B cell (primary cell): ENCODE measurements at regions not wholly inside any gene's neighbourhood (a gene's known extent, or its start where the extent isn't known, plus 50 kb on each side); places are given as distances from the start of the nearest gene placed in this dataset.

Experiments
- ATAC-seq: fragments of 200-7000 bp; cut with Tn5 transposase; one replicate; pipeline ENCODE4 v1.10.0; 2021; ENCODE audit warnings: low read depth, mild to moderate bottlenecking, moderate number of reproducible peaks, moderate library complexity
- CTCF ChIA-PET: fragments of 350-600 bp; sonication (Branson Sonifier 250); formaldehyde crosslinking; loops from one replicate; lab custom pipeline; 2021; ENCODE audit warnings: antibody characterized with exemption, inconsistent platforms; lab: Charles Lee
- POLR2A ChIA-PET: fragments of 350-600 bp; sonication (Branson Sonifier 250); formaldehyde crosslinking; loops from one replicate; lab custom pipeline; 2021; ENCODE audit warnings: antibody characterized with exemption; lab: Charles Lee
- DNase-seq: peaks from one replicate; pipeline ENCODE4 v3.0.0; 2013
- H2AFZ ChIP-seq: 2 replicates; pipeline ENCODE4 v1.6.1; 2012; ENCODE audit warnings: mild to moderate bottlenecking, low read depth, low read length; ENCODE audit not compliant: insufficient read depth, poor library complexity, severe bottlenecking
- H3K27ac ChIP-seq, 2 donors: 1 replicate in 1 of 2; 2 replicates in 1 of 2; pipeline ENCODE4 v1.5.1; 2012 to 2013; ENCODE audit warnings: low read length in 2 of 2, mild to moderate bottlenecking in 2 of 2, moderate library complexity in 1 of 2
- H3K27me3 ChIP-seq, 4 experiments: fragments of 200-600 bp in 1 of 4; sonication (generic) in 1 of 4; replicated peaks in 1 of 4; 1 replicate in 2 of 4; 2 replicates in 2 of 4; pipeline versions ENCODE4 v1.6.1 to v1.7.0; 2013 to 2016; ENCODE audit warnings: low read length in 3 of 4, mild to moderate bottlenecking in 2 of 4, mixed read lengths in 1 of 4, moderate library complexity in 1 of 4; ENCODE audit not compliant: insufficient read depth in 4 of 4, control insufficient read depth in 3 of 4; ENCODE audit errors: control extremely low read depth in 1 of 4
- H3K36me3 ChIP-seq, 2 experiments: replicated peaks in 1 of 2; 1 replicate in 1 of 2; 2 replicates in 1 of 2; pipeline versions ENCODE4 v1.6.1 to v1.7.1; 2013; ENCODE audit warnings: low read length in 1 of 2; ENCODE audit not compliant: insufficient read depth in 2 of 2, control insufficient read depth in 1 of 2; ENCODE audit errors: control extremely low read depth in 1 of 2, extremely low read depth in 1 of 2
- H3K4me1 ChIP-seq, 2 donors: fragments of 200-600 bp in 1 of 2; sonication (generic) in 1 of 2; 1 replicate in 1 of 2; 2 replicates in 1 of 2; pipeline versions ENCODE4 v1.5.1 to v1.6.1; 2013 to 2017; ENCODE audit warnings: low read length in 2 of 2; ENCODE audit not compliant: control insufficient read depth in 2 of 2, insufficient read depth in 2 of 2
- H3K4me2 ChIP-seq: replicated peaks from 2 replicates; pipeline ENCODE3; 2012; ENCODE audit warnings: mild to moderate bottlenecking, low read depth, low read length; ENCODE audit not compliant: poor library complexity, severe bottlenecking
- H3K4me3 ChIP-seq, 5 experiments: fragments of 200-600 bp in 1 of 5; sonication (generic) in 1 of 5; 1 replicate in 3 of 5; 2 replicates in 2 of 5; pipeline versions ENCODE4 v1.5.1 to v1.7.0; 2011 to 2016; ENCODE audit warnings: low read length in 4 of 5, mild to moderate bottlenecking in 4 of 5, low read depth in 2 of 5, control low read depth in 1 of 5, moderate library complexity in 1 of 5; ENCODE audit not compliant: insufficient read depth in 1 of 5; ENCODE audit errors: control extremely low read depth in 1 of 5, extremely low read depth in 1 of 5
- H3K79me2 ChIP-seq: fragments of 200-600 bp; sonication (generic); one replicate; pipeline ENCODE4 v1.6.0; 2016; ENCODE audit warnings: low read length; ENCODE audit not compliant: control insufficient read depth, insufficient read depth
- H3K9ac ChIP-seq: fragments of 200-600 bp; sonication (generic); 2 replicates; pipeline ENCODE4 v1.6.1; 2017; ENCODE audit warnings: mild to moderate bottlenecking, low read length, moderate library complexity
- H3K9me3 ChIP-seq, 3 donors: one replicate each; pipeline versions ENCODE4 v1.6.1 to v1.7.1; 2013; ENCODE audit warnings: low read length in 2 of 3; ENCODE audit not compliant: control insufficient read depth in 2 of 3, insufficient read depth in 1 of 3; ENCODE audit errors: control extremely low read depth in 1 of 3
- H4K20me1 ChIP-seq: 2 replicates; pipeline ENCODE4 v1.6.0; 2012; ENCODE audit warnings: mild to moderate bottlenecking, low read length; ENCODE audit not compliant: insufficient read depth, control insufficient read depth, poor library complexity, severe bottlenecking
- H3K27ac Mint-ChIP-seq: one replicate; pipeline ENCODE4 v1.8.0; 2021; ENCODE audit warnings: mixed read lengths
- H3K27me3 Mint-ChIP-seq: one replicate; pipeline ENCODE4 v1.8.0; 2021; ENCODE audit warnings: mixed read lengths
- H3K4me1 Mint-ChIP-seq: one replicate; pipeline ENCODE4 v1.8.0; 2021; ENCODE audit warnings: mixed read lengths
- H3K4me3 Mint-ChIP-seq: one replicate; pipeline ENCODE4 v1.8.0; 2021; ENCODE audit warnings: mixed read lengths
- H3K9me3 Mint-ChIP-seq: one replicate; pipeline ENCODE4 v1.8.0; 2022; ENCODE audit warnings: mixed read lengths; ENCODE audit not compliant: insufficient read depth
- CTCF ChIP-seq: fragments of 200-600 bp; IDR thresholded peaks from one replicate; pipeline ENCODE4 v1.8.0; 2022; ENCODE audit warnings: antibody characterized with exemption, mild to moderate bottlenecking
- EZH2 ChIP-seq: IDR thresholded peaks from 2 replicates; pipeline ENCODE4 v1.6.1; 2012; ENCODE audit warnings: borderline replicate concordance, low read depth, mild to moderate bottlenecking, moderate library complexity, low read length; ENCODE audit not compliant: insufficient read depth, poor library complexity, severe bottlenecking
- WGBS: methylation state at CpG from one replicate; pipeline ENCODE4 v1.1.5; 2013; ENCODE audit warnings: missing lambda C conversion rate; ENCODE audit not compliant: insufficient coverage; 5-methylcytosine and 5-hydroxymethylcytosine counted together
- intact Hi-C: fragments of 100-400 bp; cut with micrococcal nuclease; formaldehyde crosslinking; loops from one replicate; pipeline ENCODE4 v1.10.0; 2022

GRCh38 chr9:79301085-79301484 is 270.7 kb upstream of the TLE4 start:
- H3K27ac ChIP-seq, result no peak overlapping the region
- no peak overlapping the region for H3K27ac Mint-ChIP-seq
- no peak overlapping the region for H3K9ac ChIP-seq
- H3K79me2 ChIP-seq, result no peaks in the 10 kb centered on the region
- CTCF ChIA-PET, result interaction anchor here (0.6 kb wide), 1 partner anchor 68 kb away, joined by 4 read pairs; no protein-coding TSS in a partner anchor
- no peaks in the 10 kb centered on the region for H3K4me1 ChIP-seq
- TF ChIP-seq EZH2 (no peak), CTCF (no peak)
- intact Hi-C loops, result no loop called here
- no peaks in the 10 kb centered on the region for H3K9me3 ChIP-seq
- no peaks in the 10 kb centered on the region for H4K20me1 ChIP-seq
- no peak overlapping the region for H3K4me3 Mint-ChIP-seq
- POLR2A ChIA-PET, result no interaction called here
- H3K9me3 Mint-ChIP-seq, result no peaks in the 10 kb centered on the region
- WGBS, result 83% methylated on average over 1 of the region's 2 CpGs
- H3K4me1 Mint-ChIP-seq, result no peaks in the 10 kb centered on the region
- H3K27me3 Mint-ChIP-seq, result no peaks in the 10 kb centered on the region
- no peak overlapping the region for H2AFZ ChIP-seq
- H3K4me3 ChIP-seq, result no peak overlapping the region
- H3K36me3 ChIP-seq, result no peaks in the 10 kb centered on the region
- no peak overlapping the region for H3K4me2 ChIP-seq
- DNase-seq (no peak), ATAC-seq (no peak)
- H3K27me3 ChIP-seq, result no peaks in the 10 kb centered on the region

GRCh38 chr9:79301551-79302391 is 270.0 kb upstream of the TLE4 start:
- H3K9me3 ChIP-seq, result no peaks in the 10 kb centered on the region
- ChIA-PET POLR2A (no interaction called here), CTCF (no interaction called here)
- DNase-seq, result no peak
- no peaks in the 10 kb centered on the region for H3K27me3 ChIP-seq
- H3K36me3 ChIP-seq, result no peaks in the 10 kb centered on the region
- H4K20me1 ChIP-seq, result no peaks in the 10 kb centered on the region
- Mint-ChIP-seq H3K27ac (no peak overlapping the region), H3K4me3 (no peak overlapping the region), H3K27me3 (no peaks in the 10 kb centered on the region), H3K4me1 (no peaks in the 10 kb centered on the region), H3K9me3 (no peaks in the 10 kb centered on the region)
- intact Hi-C loops, result no loop called here
- H3K9ac ChIP-seq, result no peak overlapping the region
- no peak overlapping the region for H3K4me3 ChIP-seq
- TF ChIP-seq CTCF (no peak), EZH2 (no peak)
- H2AFZ ChIP-seq, result no peak overlapping the region
- 67% methylated on average over 3 of the region's 8 CpGs for WGBS
- no peak for ATAC-seq
- H3K27ac ChIP-seq, result no peak overlapping the region
- no peaks in the 10 kb centered on the region for H3K4me1 ChIP-seq
- H3K4me2 ChIP-seq, result no peak overlapping the region
- H3K79me2 ChIP-seq, result no peaks in the 10 kb centered on the region
